Immature natural killer cell (primary cell): ENCODE measurements at regions not wholly inside any gene's neighbourhood (a gene's known extent, or its start where the extent isn't known, plus 50 kb on each side); places are given as distances from the start of the nearest gene placed in this dataset.

ENCODE experiments used
- DNase-seq, 3 donors: peaks; one replicate each; pipeline ENCODE4 v3.0.0; 2022; ENCODE audit warnings: mixed read lengths in 1 of 3
- H3K27ac Mint-ChIP-seq, 6 donors: one replicate each; pipeline ENCODE4 v1.8.0; 2020; ENCODE audit warnings: mixed read lengths in 6 of 6, mild to moderate bottlenecking in 5 of 6, inconsistent platforms in 4 of 6, moderate library complexity in 3 of 6
- H3K27me3 Mint-ChIP-seq, 3 donors: one replicate each; pipeline ENCODE4 v1.8.0; 2020 to 2021; ENCODE audit warnings: low read depth in 3 of 3, mild to moderate bottlenecking in 3 of 3, mixed read lengths in 3 of 3, moderate library complexity in 3 of 3, inconsistent platforms in 1 of 3
- H3K36me3 Mint-ChIP-seq, 3 donors: one replicate each; pipeline ENCODE4 v1.8.0; 2020; ENCODE audit warnings: mixed read lengths in 3 of 3, inconsistent platforms in 2 of 3, mild to moderate bottlenecking in 2 of 3
- H3K4me1 Mint-ChIP-seq, 2 donors: one replicate each; pipeline ENCODE4 v1.8.0; 2020; ENCODE audit warnings: inconsistent platforms in 2 of 2, mild to moderate bottlenecking in 2 of 2, mixed read lengths in 2 of 2, moderate library complexity in 1 of 2
- H3K4me3 Mint-ChIP-seq, 5 donors: one replicate each; pipeline ENCODE4 v1.8.0; 2020; ENCODE audit warnings: mild to moderate bottlenecking in 5 of 5, mixed read lengths in 5 of 5, inconsistent platforms in 3 of 5, moderate library complexity in 3 of 5
- H3K9me3 Mint-ChIP-seq, 6 donors: one replicate each; pipeline ENCODE4 v1.8.0; 2020; ENCODE audit warnings: mild to moderate bottlenecking in 6 of 6, mixed read lengths in 6 of 6, inconsistent platforms in 4 of 6, moderate library complexity in 3 of 6

- no peak for DNase-seq
- Mint-ChIP-seq H3K27me3 (peaks cover 0 to 5% (median 1%) of the 10 kb centered on the region in 3 donors), H3K4me3 (no peak overlapping the region), H3K27ac (no peak overlapping the region), H3K36me3 (no peaks in the 10 kb centered on the region), H3K9me3 (no peaks in the 10 kb centered on the region), H3K4me1 (no peaks in the 10 kb centered on the region)
These were observed 241.1 kb downstream of the NPHP4 start for GRCh38 chr1:5751163-5751540.

GRCh38 chr1:5750186-5751162, 241.8 kb downstream of the NPHP4 start:
- no peak overlapping the region for H3K4me3 Mint-ChIP-seq
- no peak overlapping the region for H3K27ac Mint-ChIP-seq
- no peaks in the 10 kb centered on the region for H3K36me3 Mint-ChIP-seq
- H3K9me3 Mint-ChIP-seq = no peaks in the 10 kb centered on the region
- no peaks in the 10 kb centered on the region for H3K4me1 Mint-ChIP-seq
- peaks cover 1 to 5% (median 1%) of the 10 kb centered on the region in 3 donors for H3K27me3 Mint-ChIP-seq
- no peak for DNase-seq

- no peak overlapping the region for H3K27ac Mint-ChIP-seq
- H3K4me1 Mint-ChIP-seq = no peaks in the 10 kb centered on the region
- peaks cover 1 to 5% (median 2%) of the 10 kb centered on the region in 3 donors for H3K27me3 Mint-ChIP-seq
- no peaks in the 10 kb centered on the region for H3K9me3 Mint-ChIP-seq
- no peaks in the 10 kb centered on the region for H3K36me3 Mint-ChIP-seq
- no peak for DNase-seq
- H3K4me3 Mint-ChIP-seq = no peak overlapping the region
These were observed 243.7 kb downstream of the NPHP4 start for GRCh38 chr1:5748286-5749225.

- Mint-ChIP-seq H3K36me3 (no peaks in the 10 kb centered on the region), H3K4me1 (no peaks in the 10 kb centered on the region), H3K27ac (no peak overlapping the region), H3K9me3 (no peaks in the 10 kb centered on the region), H3K27me3 (peaks cover 1 to 5% (median 2%) of the 10 kb centered on the region in 3 donors), H3K4me3 (no peak overlapping the region)
- no peak for DNase-seq
These were observed 244.6 kb downstream of the NPHP4 start for GRCh38 chr1:5747426-5748285.

GRCh38 chr1:5746611-5747425, 245.4 kb downstream of the NPHP4 start:
- no peaks in the 10 kb centered on the region for H3K4me1 Mint-ChIP-seq
- H3K9me3 Mint-ChIP-seq = no peaks in the 10 kb centered on the region
- peaks cover 1 to 5% (median 2%) of the 10 kb centered on the region in 3 donors for H3K27me3 Mint-ChIP-seq
- H3K36me3 Mint-ChIP-seq = no peaks in the 10 kb centered on the region
- no peak overlapping the region for H3K4me3 Mint-ChIP-seq
- DNase-seq = no peak
- H3K27ac Mint-ChIP-seq = no peak overlapping the region

- Mint-ChIP-seq H3K27me3 (peaks cover 1 to 5% (median 2%) of the 10 kb centered on the region in 3 donors), H3K9me3 (no peaks in the 10 kb centered on the region), H3K4me3 (no peak overlapping the region), H3K36me3 (no peaks in the 10 kb centered on the region), H3K27ac (no peak overlapping the region), H3K4me1 (no peaks in the 10 kb centered on the region)
- DNase-seq = peak in 2 of 3 donors; percentile 7 to 52
These were observed 246.2 kb downstream of the NPHP4 start for GRCh38 chr1:5745800-5746610.

- no peak overlapping the region for H3K4me3 Mint-ChIP-seq
- DNase-seq = no peak
- no peaks in the 10 kb centered on the region for H3K36me3 Mint-ChIP-seq
- no peak overlapping the region for H3K27ac Mint-ChIP-seq
- H3K4me1 Mint-ChIP-seq = no peaks in the 10 kb centered on the region
- no peaks in the 10 kb centered on the region for H3K9me3 Mint-ChIP-seq
- peaks cover 1 to 11% (median 2%) of the 10 kb centered on the region in 3 donors for H3K27me3 Mint-ChIP-seq
These were observed 247.1 kb downstream of the NPHP4 start for GRCh38 chr1:5744911-5745799.

GRCh38 chr1:5744341-5744740, 247.9 kb downstream of the NPHP4 start:
- no peaks in the 10 kb centered on the region for H3K9me3 Mint-ChIP-seq
- peaks cover 2 to 5% (median 2%) of the 10 kb centered on the region in 3 donors for H3K27me3 Mint-ChIP-seq
- no peak overlapping the region for H3K4me3 Mint-ChIP-seq
- no peaks in the 10 kb centered on the region for H3K36me3 Mint-ChIP-seq
- H3K4me1 Mint-ChIP-seq = peaks cover 0 to 2% of the 10 kb centered on the region in 2 donors
- no peak for DNase-seq
- no peak overlapping the region for H3K27ac Mint-ChIP-seq

GRCh38 chr1:5743435-5744095, 248.7 kb downstream of the NPHP4 start:
- Mint-ChIP-seq H3K4me3 (no peak overlapping the region), H3K9me3 (no peaks in the 10 kb centered on the region), H3K27ac (no peak overlapping the region), H3K4me1 (peaks cover 0 to 2% of the 10 kb centered on the region in 2 donors), H3K27me3 (peaks cover 2 to 5% (median 2%) of the 10 kb centered on the region in 3 donors), H3K36me3 (no peaks in the 10 kb centered on the region)
- no peak for DNase-seq

GRCh38 chr1:5742801-5743200, 249.4 kb downstream of the NPHP4 start:
- Mint-ChIP-seq H3K4me1 (peaks cover 0 to 2% of the 10 kb centered on the region in 2 donors), H3K9me3 (no peaks in the 10 kb centered on the region), H3K27ac (no peak overlapping the region), H3K36me3 (no peaks in the 10 kb centered on the region), H3K27me3 (peaks cover 2 to 5% (median 2%) of the 10 kb centered on the region in 3 donors), H3K4me3 (no peak overlapping the region)
- DNase-seq = no peak

GRCh38 chr1:5742032-5742431, 250.2 kb downstream of the NPHP4 start:
- Mint-ChIP-seq H3K27ac (no peak overlapping the region), H3K9me3 (no peaks in the 10 kb centered on the region), H3K4me1 (peaks cover 0 to 2% of the 10 kb centered on the region in 2 donors), H3K36me3 (no peaks in the 10 kb centered on the region), H3K4me3 (no peak overlapping the region), H3K27me3 (peaks cover 2 to 5% (median 2%) of the 10 kb centered on the region in 3 donors)
- DNase-seq = no peak
